Fibroblast of the aortic adventitia (primary cell): ENCODE measurements at regions not wholly inside any gene's neighbourhood (a gene's known extent, or its start where the extent isn't known, plus 50 kb on each side); places are given as distances from the start of the nearest gene placed in this dataset.

Source experiments
- DNase-seq: peaks from one replicate; pipeline ENCODE4 v3.0.0-alpha.2; 2010; ENCODE audit warnings: low read depth
- H3K4me3 ChIP-seq: 2 replicates; pipeline ENCODE4 v1.5.1; 2011; ENCODE audit warnings: low read depth, mild to moderate bottlenecking, control low read depth, low read length, moderate library complexity
- TF ChIP-seq, protein P1 (sequence below): IDR thresholded peaks from 2 replicates; pipeline ENCODE4 v1.5.1; 2011; ENCODE audit warnings: mild to moderate bottlenecking, low read length, control low read depth, inconsistent platforms; ENCODE audit not compliant: insufficient read depth

DNA sequence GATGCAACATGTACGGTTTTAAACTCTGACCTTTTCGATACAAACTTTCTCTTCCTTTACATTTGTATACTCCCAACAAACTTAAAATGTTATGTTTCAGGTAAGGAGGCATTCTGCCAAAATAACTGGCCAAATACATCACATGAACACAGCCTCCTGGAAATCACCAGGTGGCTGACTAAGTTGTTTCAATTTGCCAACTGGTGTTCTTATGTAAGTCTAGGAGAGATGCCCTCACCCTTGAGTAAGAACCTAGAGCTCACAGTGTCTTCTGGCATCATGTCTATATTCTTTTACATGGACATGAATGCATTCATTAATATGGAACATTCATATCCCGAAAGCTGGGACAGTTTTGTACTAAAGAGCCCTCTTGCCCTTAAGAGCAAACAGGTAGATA lies 341.1 kb upstream of the NR2F2 start:
- no peak for DNase-seq
- TF ChIP-seq, protein P1, sequence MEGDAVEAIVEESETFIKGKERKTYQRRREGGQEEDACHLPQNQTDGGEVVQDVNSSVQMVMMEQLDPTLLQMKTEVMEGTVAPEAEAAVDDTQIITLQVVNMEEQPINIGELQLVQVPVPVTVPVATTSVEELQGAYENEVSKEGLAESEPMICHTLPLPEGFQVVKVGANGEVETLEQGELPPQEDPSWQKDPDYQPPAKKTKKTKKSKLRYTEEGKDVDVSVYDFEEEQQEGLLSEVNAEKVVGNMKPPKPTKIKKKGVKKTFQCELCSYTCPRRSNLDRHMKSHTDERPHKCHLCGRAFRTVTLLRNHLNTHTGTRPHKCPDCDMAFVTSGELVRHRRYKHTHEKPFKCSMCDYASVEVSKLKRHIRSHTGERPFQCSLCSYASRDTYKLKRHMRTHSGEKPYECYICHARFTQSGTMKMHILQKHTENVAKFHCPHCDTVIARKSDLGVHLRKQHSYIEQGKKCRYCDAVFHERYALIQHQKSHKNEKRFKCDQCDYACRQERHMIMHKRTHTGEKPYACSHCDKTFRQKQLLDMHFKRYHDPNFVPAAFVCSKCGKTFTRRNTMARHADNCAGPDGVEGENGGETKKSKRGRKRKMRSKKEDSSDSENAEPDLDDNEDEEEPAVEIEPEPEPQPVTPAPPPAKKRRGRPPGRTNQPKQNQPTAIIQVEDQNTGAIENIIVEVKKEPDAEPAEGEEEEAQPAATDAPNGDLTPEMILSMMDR = no peak
- H3K4me3 ChIP-seq = no peak overlapping the region

DNA sequence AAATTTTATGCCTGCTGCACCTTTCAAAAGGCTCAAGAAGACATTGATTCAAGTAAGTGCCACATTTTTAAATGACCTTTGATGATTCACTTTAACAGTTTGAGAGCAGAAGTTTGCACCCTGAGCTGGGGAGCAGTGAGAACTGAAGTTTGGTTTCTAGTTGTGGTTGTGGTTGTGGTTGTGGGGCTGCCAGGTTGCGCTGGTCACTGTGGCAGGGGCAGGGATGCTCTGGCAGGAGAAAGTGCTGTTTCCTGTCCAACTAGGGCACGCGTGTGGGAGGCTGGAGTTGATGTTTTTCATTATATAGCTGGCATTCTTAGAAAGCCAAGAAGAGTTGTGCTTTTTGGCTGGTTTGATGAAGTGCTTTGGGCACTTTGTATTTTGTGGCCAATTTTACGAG lies 339.7 kb upstream of the NR2F2 start:
- TF ChIP-seq, protein P1 = no peak
- H3K4me3 ChIP-seq = no peak overlapping the region
- no peak for DNase-seq

DNA sequence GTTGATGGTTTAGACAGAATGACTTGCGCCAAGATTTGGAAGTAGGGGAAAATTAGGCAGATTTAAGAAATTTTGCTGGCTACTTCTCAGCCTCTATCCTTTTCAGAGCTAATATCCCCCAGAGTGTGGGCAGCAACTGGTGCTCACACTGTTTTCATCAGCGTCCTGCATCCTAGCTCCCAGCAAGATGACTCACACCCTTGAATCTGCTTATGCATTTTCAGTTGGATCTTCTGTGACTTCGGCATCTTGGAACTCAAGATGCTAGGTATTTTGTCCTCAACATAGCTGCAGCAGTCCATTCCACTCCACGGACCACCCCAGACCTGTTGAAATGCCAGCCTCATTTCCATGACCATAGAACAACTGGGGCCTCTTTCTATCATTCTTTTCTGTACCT lies 336.1 kb upstream of the NR2F2 start:
- TF ChIP-seq, protein P1 = no peak
- no peak overlapping the region for H3K4me3 ChIP-seq
- DNase-seq = peak; percentile 8

DNA sequence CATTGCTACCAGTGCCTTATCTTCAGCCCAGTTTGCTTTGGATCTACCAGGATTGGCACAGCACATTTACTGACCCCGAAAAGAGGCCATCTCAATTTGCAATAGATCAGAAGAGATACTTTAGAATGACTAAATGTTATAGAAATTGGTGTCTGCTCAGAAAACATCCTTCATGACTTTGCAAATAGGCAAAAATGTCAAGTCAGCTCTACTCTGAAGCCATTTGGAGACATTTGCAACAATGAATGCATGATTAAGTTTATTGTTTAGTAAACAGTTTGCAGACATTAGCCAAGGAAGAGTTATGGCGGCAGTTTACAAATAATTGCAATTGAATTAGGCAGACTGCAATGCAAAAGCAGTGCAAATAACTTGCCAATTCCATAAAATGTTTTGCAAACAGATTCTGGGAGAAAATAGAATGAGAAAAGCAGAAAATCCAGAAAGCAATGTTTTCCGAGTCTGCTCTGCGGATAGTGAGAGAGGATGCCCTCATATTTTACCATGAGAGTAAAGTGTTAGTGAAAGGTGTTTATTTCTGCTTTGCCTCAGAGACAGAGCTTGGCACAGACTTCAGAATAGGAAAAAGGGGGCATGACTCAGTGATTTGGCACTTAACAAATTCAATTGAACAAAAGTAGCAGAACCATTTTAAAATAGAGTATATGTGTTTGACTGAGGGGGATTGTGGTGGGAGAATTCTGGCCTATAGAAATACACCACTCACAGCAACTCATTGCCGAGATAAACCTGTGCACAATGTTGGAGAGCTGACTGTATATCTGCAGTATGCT lies 334.9 kb upstream of the NR2F2 start:
- peak; percentile 27 for DNase-seq
- TF ChIP-seq, protein P1 = no peak
- H3K4me3 ChIP-seq = no peak overlapping the region

DNA sequence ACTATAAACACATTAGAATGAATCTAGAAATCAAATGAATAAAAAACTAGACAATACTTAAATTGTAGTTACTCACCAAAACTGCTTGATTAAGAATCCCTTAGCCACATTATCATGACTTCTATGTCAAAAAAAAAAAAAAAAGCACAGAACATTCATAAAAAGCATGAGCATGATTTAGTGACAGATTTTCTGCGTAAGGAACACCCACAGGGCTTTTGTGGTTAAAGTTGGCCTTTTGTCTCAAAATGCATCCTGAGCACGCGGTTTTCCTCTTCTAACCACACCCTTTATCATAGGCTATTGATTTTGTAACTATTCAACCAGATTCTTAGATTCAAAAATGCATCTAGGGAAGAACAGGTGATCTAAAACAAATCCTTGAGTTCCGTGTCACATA lies 334.0 kb upstream of the NR2F2 start:
- TF ChIP-seq, protein P1 = no peak
- no peak for DNase-seq
- H3K4me3 ChIP-seq = no peak overlapping the region

DNA sequence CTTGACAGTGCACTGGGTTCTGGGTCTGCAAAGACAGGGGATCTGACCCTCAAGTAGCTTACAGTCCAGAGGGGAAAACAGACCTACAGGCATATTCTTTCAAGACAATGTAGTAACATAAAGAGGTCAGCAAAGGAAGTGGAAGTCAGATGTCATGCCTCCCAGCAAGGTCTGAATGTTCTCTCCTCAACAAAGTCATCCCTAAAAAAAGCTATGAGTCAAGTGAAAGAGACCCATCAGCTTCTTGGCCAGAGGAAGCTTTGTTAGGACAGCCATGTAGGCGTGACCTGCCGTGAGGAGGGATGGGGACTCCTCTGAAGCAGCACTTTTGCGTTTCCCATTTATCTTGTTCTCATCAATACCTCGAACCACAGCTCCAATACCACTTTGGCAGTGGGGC lies 331.6 kb upstream of the NR2F2 start:
- H3K4me3 ChIP-seq = no peak overlapping the region
- no peak for DNase-seq
- TF ChIP-seq, protein P1 = no peak
